ENCODE measurements at regions not wholly inside any gene's neighbourhood (a gene's known extent, or its start where the extent isn't known, plus 50 kb on each side); places are given as distances from the start of the nearest gene placed in this dataset.
"Not testable (repeated sequence)": the region's sequence is repeated elsewhere in the genome, so short reads cannot be mapped to it uniquely, and the experiment has no call there.

GRCh38 chr6:4653141-4653540, 123.1 kb upstream of the CDYL start:
- no peak for DNase-seq

- DNase-seq, result no peak
Measured at GRCh38 chr6:4651831-4652467, 124.3 kb upstream of the CDYL start.

DNA sequence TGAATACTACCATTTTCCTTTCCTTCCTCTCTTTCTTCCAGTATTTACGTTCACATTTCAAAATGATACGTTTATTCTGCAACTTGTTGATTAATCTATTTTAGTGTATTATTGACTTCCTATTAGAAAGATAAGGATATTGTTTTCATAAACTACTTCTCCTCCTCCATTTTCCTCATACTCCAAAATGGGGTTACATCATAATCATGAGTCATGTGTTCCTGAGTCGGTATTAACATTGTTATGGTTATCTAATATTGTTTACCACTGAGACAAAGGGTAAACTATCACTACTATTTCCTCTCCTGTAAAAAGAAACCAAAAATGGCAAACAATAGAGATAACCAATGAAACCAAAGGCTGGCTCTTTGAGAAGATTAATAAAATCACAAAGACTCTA, 126.5 kb upstream of the CDYL start:
- no peak for DNase-seq

GRCh38 chr6:4647414-4648365, 128.5 kb upstream of the CDYL start:
- peak; percentile 52 for DNase-seq

GRCh38 chr6:4645713-4646360, 130.4 kb upstream of the CDYL start:
- no peak for DNase-seq

- no peak for DNase-seq
Measured at GRCh38 chr6:4644996-4645395, 131.2 kb upstream of the CDYL start.

GRCh38 chr6:4641461-4641860, 134.7 kb upstream of the CDYL start:
- DNase-seq, result no peak

- no peak for DNase-seq
Measured at GRCh38 chr6:4640139-4640538, 136.1 kb upstream of the CDYL start.

DNA sequence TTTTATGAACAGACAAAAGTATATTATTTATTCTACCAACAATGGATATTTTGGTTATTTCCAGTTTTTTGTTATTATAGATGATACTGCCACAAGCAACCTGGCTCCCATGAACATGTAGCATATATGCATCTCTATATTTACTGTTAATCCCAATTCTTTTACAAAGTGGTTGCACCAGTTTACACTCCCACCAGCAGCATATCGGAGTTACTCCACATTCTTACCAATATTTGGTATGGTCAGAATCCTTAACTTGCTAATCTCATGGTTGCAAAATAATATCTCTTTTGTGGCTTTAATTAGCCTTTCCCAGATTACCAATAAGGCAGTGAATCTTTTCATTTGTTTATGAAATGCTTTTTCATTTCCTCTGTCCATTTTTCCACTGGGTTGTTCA, 137.6 kb upstream of the CDYL start:
- DNase-seq, result no peak

- peak; percentile 66 for DNase-seq
Measured at GRCh38 chr6:4637691-4638433, 138.3 kb upstream of the CDYL start.

DNA sequence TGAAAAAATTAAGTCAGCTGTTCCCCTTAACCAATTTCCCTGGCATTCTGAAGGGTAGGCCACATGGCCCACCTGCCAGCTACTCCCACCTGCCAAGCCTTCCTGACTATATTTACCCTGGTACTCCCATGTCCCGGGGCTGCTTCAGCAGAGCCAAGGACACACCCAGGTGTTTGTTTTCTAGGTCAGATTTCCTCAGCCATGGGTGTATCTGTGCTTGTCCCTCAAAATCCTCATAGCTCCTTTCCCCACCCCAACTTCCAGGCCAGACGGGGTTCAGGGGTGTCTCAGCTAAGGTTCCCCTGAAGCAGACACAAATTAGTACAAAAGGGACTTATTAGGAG, 139.4 kb upstream of the CDYL start:
- DNase-seq, result no peak

- DNase-seq, result no peak
Measured at GRCh38 chr6:4636191-4636880, 139.9 kb upstream of the CDYL start.

- no peak for DNase-seq
Measured at GRCh38 chr6:4635666-4636065, 140.5 kb upstream of the CDYL start.

GRCh38 chr6:4632421-4632820, 143.8 kb upstream of the CDYL start:
- DNase-seq, result no peak

DNA sequence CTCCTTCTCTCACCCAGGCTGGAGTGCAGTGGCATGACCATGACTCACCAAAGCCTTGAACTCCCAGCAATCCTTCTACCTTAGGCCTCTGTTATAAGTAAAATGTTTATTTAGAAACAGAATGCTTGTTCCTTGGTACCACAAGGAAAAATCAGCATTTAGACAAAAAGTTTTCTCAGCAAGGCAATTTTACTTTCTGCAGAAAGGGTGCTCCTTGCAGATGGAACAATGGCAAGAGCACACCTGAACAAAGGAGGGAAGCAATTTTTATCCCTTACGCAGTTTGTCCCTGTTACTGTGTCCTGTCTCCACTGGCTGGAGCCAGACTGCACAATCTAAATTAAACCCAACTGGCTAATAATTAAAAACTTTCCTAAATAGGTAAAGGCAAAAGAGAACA, 146.4 kb upstream of the CDYL start:
- DNase-seq, result not testable (repeated sequence)

- no peak for DNase-seq
Measured at GRCh38 chr6:4625557-4625956, 150.6 kb upstream of the CDYL start.

- no peak for DNase-seq
Measured at GRCh38 chr6:4624726-4625125, 151.5 kb upstream of the CDYL start.

DNA sequence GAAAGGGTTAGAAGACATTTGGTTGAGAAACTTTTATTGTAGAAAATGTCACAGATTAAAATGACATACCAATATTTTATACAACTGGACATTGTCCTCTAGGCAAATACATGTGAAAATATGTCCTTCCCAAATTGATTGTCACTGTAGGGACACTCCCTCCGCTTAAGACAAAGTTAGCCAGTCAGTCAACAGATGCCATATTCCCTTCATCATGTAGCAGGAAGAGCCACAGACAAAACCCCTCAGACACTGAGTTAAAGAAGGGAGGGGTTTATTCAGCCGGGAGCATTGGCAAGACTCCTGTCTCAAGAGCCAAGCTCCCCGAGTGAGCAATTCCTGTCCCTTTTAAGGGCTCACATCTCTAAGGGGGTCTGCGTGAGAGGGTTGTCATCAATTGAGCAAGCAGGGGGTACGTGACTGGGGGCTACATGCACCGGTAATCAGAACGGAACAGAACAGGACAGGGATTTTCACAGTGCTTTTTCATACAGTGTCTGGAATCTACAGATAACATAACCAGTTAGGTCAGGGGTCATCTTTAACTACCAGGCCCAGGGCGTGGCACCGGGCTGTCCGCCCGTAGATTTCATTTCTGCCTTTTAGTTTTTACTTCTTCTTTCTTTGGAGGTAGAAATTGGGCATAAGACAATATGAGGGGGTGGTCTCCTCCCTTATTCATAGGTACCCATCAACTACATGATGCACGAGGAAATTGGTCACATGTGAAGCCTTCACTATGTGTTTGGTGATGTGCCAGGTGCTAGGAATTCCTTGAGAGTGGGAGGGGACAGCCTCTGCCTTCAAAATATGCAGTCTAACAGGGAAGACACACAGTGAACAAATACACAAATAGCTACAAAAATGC, 155.7 kb upstream of the CDYL start:
- DNase-seq, result no peak

DNA sequence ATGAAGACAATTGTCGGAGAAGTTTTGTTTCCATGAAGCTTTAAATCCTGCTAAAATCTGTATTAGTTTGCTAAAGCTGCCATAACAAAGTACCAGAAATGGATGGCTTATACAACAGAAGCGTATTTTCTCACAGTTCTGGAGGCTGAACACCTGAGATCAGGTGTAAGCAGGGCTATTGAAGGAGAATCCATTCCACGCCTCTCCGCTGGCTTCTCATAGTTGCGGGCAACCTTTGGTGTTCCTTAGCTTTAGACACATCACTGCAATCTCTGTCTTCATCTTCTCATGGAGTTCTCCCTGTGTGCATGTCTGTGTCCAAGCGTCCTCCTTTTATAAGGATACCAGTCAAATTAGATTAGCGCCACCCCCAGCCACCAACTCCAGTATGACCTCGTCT, 159.9 kb upstream of the CDYL start:
- no peak for DNase-seq

GRCh38 chr6:4615891-4616290, 160.3 kb upstream of the CDYL start:
- DNase-seq, result no peak

DNA sequence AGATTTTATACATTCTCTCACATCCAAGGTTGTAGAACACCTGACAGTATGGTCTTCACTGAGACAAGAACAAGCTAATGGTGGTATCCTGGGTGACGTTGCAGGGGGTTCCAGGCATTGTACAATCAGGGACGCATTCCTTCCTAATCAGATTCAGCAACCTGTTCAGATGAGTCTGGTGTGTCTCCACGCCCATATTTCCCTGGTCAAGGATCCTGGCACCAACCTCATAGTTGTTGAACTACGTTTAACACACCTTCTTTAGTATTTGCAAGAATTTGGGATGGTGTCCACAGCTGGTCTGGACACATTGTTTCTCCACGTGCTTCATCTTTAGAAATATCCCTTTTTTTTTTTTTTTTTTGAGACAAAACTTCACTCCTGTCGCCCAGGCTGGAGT, 161.0 kb upstream of the CDYL start:
- DNase-seq, result no peak

GRCh38 chr6:4614637-4615036, 161.6 kb upstream of the CDYL start:
- no peak for DNase-seq

All from stimulated activated CD4-positive, alpha-beta T cell treated with anti-CD3 and anti-CD28 coated beads, Interleukin-15, amount 100 ng/mL, for 24 hours (primary cell).